HG03045 (cell line): ENCODE measurements at regions not wholly inside any gene's neighbourhood (a gene's known extent, or its start where the extent isn't known, plus 50 kb on each side); places are given as distances from the start of the nearest gene placed in this dataset.
"Not testable (repeated sequence)": the region's sequence is repeated elsewhere in the genome, so short reads cannot be mapped to it uniquely, and the experiment has no call there.

Experiments used
- ATAC-seq: cut with Tn5 transposase; IDR thresholded peaks from one replicate; pipeline ENCODE4 v1.9.1; 2021; ENCODE audit warnings: mild to moderate bottlenecking, moderate library complexity; ENCODE audit not compliant: unreplicated experiment

DNA sequence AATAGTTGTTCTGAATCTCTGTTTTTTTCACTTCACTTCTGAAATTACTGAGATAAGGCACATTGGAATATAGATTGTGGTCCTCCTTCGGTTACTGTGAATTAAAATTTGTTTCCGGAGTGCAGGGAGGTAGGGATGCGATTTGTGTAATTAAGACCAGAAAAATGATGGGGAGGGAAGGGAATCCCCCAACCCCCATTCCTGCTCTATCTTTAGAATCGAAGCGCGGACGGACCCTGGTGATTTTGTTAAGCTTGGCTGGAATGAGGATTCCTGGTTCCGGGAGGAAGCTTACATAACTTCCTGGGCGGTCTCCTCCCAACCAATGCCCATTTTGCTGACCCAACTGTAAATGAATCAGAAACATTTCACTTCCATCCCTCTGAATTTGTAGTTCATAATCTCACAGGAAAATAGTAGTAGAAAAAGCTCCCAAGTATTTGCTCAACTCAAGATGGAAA, 220.1 kb upstream of the MSX2 start:
- ATAC-seq = no peak

DNA sequence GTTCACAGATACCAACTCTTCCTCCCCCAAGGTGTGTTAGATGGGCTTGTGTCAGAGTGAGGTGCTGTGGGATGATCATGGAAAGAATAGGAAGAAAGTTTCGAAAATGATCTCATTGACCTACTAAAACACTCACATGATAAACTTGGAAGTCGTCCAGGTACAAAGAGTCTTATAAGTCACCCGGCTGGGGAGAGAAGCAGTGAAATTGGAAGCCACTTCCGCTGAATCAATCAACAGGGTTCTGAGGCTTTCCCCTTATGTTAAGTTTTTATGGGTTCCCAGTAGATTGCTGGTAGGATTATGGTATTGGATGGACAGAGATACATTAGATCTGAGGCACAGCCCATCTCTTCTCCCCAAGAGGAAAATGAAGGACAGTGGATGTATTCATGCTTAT, 218.8 kb upstream of the MSX2 start:
- no peak for ATAC-seq

DNA sequence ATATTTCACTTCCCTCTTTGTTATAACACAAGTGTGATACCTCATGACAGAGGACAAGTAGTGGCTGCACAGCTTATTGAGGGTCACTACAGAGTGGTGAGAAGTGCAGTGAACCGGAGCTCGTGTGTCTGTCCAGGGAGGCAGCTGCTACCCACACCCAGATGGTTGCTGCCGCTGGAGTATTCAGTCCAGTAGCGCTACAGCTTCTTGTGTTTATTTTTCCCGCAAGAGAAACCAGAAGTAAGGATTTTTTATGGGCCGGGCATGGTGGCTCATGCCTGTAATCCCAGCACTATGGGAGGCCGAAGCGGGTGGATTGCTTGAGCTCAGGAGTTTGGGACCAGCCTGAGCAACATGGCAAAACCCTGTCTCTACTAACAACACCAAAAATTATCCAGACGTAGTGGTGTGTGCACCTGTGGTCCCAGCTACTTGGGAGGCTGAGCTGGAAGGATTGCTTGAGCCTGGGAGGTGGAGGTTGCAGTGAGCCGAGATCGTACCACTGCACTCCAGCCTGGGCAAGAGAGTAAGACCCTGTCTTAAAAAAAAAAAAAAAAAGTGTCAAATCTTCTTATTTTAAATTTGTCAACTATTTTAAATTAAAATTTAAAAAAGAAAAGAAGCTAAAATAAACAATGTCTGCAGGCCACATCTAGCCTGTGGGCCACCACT, 213.5 kb upstream of the MSX2 start:
- not testable (repeated sequence) for ATAC-seq

DNA sequence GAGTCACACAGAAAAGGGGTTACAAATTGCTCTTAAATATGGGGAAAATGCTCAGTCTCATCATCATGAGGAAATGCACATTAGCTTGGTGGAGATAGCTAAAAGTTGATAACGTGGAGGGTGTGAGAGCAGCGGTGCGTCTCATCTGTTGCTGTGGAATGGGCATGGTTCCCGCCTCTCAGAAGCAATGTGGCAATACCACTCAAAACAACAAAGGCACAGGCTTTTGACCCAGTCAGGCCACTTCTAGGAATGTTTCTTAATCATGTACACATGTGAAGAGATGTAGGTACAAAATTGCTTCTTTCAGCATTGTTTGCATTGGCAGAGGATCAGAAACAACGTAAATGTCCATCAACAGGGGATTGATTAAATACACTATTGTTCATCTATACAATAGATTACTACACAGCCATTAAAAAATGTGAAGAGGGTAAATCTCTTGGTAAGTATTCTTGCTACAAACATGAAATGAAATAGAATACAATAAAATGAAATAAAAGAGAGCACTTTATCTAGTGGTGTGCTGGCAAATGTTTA, 212.6 kb upstream of the MSX2 start:
- ATAC-seq = no peak

DNA sequence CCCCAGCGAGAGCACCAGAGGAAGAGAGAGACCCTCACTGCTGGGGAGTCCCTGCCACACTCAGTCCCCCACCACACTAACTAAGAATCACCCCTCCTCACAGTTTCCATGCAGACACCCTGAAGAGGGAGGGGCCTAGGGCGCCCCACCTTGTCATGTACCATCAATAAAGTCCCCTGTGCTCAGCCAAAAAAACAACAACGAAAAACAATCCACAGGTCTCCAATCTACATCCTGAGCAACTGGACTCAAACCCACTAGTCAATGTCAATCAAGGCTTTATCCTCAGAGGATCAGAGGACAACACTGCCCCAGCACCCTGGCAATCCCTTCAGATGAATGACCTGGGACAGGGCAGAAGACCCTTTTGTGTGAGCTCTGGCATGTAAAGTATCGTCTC, 210.1 kb upstream of the MSX2 start:
- no peak for ATAC-seq

DNA sequence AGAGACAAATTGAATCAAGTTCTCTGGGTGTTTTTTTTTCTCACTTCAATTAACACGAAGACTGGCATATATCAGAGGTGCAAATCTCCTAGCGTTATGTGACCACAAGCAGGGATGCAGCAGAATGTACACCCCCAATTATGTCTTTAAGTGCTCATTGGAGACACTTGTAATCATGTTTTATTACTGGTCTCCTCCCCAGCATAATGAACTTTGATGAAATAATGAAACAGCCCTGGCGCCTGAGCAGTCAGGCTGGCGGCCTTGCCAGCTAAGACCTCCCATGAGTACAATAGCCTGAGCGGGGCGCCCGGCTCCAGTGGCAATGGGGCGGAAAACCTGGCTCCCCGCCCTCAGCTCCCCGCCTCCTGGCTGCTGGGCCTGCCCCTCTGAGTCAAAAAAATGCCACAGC, 209.4 kb upstream of the MSX2 start:
- ATAC-seq = no peak

DNA sequence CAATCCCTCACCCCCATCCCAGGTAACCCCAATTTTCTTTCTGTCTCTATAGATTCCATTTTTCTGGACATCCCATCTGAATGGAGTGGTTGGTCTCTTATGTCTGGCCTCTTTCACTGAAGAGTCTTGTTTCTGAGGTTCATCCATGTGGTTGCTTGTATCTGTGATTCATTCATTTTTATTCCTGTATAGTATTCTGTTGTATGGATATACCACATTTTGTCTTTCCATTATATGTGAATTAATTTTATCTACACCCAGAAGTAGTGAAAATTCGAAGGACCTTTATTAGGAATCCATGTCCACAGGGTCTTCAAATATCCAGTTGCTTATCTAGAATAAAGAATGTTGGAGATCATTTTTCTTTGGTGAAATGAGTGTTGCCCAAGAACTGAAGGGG, 207.6 kb upstream of the MSX2 start:
- no peak for ATAC-seq

DNA sequence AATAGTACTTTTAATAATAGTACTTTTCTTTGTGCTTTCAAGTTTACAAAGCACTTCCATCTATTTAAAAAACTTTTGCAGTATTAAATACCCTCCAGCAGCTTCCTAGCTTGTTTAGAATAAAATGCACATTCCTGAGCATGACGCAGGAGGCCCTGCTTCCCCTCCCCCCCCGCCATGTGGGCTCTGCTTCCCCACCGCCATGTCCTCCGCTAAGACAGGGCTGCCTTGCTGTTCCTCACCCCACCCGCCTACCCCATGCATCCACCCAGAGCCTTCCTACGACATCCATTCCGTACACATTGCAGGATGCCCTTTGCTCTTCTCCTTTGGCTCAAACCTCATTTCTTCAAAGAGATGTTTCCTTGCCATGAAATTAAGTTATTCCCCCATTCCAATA, 205.9 kb upstream of the MSX2 start:
- ATAC-seq = no peak

DNA sequence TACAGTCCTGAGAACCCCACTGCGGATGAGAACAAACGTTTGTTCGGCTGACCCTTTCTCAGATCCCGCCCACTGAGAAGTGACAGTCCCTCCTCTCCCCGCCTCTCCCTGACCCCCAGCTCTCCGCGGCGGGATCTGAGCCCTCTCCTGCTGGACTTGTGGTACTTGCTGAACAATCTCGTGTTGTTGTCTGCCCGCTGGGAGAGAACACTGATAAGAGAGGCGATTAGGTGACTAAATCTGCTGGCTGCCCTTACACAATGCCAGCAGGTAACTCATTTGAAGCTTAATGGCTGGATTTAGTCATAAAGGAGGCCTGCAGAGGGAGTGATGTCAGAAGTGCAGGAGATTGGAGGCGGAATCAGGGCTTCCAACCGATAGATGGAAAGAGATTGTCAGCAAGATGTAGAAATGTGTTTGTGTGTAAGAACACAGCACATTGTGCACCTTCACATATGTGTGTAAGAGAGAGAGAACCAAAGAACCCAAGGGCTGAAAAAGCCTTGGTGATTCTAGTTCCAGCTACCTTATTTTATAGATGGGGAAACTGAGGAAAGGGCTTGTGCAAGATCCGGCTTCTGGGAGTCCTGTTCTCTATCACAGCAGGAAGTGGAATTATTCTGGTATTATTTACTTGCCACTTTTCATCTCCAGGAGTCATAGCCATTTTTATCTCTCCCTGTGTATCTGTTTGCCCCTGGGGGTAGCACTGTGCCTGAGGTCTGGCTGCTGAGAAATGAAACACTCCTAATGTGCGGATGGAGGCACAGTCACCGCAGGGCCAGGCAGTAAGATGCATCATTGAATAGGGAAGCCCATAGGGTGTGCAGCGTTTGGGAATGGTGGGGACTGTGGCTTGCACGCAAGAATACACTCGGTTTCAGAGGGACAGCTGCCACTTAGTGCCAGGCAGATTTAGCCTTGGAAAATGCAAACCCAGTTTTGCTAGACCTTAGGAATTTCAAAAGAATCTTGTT, 203.7 kb upstream of the MSX2 start:
- no peak for ATAC-seq

DNA sequence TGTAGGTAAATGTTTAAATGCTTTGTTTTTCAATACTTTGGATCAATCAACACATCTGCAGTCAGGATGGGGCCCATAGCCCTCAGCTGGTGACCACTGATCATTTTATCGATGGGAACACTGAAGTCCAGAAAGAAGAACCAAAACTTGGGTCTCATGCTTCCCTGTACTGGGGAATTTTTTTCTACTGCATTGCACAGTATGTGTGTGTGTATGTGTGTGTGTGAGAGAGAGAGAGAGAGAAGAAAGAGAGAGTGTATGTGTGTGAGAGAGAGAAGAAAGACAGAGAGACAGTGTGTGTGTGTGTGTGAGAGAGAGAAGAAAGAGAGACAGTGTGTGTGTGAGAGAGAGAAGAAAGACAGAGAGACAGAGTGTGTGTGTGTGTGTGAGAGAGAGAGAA, 202.9 kb upstream of the MSX2 start:
- ATAC-seq = no peak

DNA sequence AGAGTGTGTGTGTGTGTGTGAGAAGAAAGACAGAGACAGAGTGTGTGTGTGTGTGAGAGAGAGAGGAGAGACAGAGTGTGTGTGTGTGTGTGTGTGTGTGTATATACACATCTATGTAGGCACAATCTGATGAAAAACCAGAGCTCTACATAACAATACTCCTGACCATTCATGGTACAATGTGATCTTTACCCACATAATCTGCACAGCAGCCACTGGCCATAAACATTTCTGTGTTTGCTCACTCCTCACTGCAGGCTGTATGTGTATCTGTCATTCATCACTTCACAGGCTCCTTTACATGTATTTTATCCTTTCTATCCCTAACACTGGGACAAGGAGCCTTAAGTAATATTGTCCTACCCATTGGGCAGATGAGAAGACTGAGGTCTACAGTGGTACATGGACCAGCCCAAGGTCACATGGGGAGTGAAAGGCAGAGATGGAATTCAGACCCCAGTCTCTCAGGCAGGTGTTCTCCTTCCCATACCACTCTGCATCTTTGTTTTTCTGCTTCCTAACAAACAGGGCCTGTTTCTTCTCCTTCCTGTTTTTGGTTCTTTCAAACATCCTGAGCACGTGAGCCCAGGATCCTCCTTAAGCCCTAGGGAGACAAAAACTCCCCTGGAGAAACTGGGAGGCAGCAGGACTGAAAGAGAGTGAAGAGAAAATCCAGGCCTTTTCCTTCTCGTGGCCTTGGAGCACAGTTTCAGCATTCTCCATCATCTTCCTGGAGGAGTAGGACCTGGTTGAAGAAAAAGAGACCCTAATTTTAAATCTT, 201.7 kb upstream of the MSX2 start:
- ATAC-seq = no peak

DNA sequence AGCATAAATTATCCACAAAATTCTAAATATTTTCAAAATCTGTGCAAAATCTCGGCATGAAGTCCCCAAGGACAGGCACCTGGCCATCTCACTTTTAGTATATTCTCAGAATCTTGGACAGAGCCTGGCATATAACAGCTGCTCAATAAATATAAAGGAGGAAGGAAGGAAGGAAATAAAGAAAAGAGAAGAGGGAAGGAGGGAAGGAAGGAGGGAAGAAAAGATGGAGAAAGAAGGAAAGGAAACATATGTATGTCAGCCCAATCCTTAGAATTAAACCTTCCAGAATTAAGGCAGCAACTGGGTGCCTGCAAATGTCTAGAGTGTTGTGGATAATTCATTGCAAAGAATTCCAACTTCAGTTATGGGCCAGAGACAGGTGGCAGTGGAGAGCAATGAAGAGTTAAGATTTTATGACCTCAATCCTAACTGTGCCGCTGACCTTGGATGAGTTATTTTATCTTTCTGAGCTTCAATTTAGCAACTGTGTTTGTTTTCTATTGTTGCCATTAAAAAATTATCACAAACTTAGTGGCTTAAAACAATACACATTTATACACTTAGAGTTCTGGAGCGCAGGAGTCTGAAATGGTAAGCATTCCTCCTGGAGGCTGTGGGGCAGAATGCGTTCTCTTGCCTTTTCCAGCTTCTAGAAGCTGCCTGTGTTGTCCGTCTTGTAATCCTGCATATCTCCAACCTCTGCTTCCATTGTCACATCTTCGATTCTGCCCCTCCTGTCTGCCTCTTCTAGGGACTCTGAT, 200.9 kb upstream of the MSX2 start:
- ATAC-seq = no peak

DNA sequence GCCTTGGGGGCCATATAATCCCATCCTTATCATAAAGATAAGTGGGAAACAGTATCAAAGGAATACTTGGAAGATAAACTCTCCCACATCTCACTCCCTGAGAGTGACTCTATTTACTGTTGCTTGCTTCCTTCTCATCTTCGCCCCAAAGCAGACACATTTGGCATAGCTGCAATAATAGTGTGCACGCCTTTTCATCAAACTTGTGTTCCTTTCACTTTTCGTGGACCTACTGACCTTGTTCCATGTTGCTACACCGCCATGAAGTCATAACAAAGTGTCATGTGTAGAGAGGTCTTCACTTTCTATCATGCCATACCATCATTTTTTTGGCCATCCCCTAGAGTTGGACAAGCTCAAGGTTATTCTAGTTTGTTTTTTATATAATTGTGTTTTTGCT, 200.0 kb upstream of the MSX2 start:
- no peak for ATAC-seq

DNA sequence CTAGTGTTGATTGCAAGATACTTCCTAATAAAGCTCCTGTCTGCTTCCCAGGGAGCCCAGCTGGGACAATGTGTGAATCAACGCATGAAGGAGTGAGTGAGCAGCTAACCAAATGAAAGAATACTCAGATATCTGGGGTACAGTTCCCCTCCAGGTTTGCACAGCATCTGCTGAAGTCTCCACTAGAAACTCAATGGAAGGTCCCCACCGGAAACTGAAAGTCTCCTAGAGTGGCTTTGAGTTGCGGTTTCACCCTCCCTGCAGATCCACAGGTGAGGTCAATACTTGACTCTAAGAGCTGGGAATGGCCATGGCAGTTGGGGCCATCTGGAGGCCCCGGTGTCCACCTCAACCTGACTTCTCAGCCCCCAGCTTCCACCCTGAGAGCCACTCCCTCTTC, 198.2 kb upstream of the MSX2 start:
- ATAC-seq = no peak

DNA sequence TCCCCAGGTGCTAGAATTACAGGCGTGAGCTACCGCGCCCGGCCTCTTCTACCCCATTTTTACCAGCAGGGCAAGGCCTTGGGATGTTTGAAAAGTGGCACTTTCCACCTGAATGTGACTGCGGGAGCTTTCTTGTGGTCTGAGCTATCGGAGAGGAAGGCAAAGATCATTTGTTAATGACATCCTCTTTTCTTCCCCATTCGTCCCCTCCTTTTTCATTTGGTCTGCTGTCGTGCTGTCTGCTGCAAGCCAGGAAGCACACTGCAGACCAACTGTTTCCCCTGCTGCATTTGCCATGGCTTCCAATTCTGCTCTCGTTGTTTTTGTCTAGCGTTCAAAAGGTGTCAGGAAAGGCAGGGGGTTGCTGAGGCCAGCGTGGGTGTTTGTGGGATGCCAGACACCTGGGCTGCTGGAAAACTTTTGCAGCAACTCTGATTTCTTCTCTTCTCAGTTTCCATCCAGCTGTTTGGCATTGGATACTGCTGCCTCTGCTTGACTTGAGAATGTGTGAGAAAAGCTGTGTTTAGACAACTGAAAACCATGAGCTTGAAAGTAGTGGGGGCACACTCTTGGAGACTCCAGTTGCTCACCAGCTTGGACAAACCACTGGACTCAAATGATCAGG, 196.4 kb upstream of the MSX2 start:
- no peak for ATAC-seq

DNA sequence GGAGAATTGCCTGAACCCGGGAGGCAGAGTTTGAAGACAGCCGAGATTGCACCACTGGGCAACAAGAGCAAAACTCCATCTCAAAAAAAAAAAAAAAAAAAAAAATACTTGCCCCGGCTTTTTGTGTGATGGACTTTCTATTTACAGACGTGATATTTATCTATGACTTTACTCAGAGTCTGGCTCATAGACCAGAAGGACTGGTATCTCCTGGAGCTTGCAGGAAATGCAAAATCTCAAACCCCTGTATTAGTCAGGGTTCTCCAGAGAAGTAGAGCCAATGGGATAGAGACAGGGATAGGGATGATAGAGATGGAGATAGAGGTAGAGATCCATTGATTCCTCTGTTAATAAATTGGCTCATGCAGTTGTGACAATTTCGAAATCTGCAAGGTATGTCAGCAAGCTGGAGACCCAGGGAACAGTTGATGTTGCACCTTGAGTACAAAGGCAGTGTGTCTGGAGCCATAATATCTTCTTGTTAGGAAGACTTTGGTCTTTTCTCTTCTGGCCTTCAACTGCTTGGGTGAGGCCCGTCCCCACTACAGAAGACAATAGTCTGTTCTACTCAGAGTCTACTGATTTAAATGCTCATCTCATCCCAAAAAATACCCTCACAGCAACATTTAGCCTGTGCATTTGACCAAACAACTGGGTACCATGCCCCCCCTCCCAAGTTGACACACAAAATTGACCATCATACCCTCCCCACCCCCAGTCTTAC, 195.4 kb upstream of the MSX2 start:
- ATAC-seq = no peak

DNA sequence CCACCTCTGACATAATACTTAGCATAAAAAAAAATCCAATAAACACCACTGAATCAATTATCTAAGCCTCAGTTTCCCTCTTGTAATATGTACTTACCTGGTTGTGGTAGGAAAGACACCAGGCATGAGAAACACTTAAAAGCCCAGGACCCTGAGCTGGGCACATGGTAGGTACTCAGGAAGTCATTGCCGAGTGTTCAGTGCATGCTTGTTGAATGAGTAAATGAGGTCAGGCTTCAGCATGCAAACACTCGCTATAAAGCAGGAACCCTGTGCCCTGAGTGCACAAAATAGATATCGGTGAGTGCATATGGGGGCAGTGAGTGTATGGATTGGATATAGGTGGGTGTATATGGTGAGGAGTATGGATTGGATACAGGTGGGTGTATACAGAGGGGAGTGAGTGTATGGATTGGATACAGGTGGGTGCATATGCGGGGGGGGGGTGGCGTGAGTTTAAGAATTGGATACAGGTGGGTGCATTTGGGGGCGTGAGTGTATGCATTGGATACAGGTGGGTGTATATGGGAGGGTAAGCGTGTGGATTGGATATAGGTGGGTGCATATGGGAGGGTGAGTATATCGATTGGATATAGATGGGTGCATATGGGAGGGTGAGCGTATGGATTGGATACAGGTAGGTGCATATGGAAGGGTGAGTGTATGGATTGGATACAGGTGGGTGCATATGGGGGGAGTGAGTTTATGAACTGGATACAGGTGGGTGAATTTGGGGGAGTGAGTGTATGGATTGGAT, 194.3 kb upstream of the MSX2 start:
- no peak for ATAC-seq

DNA sequence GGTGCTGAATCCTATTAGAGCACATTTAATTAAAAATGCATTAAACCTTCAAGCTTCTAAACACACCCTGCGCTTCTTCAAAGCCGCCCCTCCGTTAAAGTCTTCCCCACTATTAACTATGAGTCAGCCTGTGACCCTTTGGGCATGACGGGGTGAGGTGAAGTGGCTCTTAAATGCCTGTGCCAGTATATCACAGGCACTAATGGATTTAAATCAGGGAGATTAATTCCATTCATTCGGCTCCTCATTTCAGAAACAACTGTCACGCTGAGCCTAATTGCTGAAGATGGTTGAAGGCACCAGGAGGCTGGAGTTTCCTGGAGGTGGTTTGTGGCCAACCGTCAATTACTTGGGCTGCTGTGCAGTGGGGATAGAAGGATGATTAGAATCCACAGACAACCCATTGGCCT, 192.6 kb upstream of the MSX2 start:
- ATAC-seq = no peak
